A673 (cell line): ENCODE measurements at regions not wholly inside any gene's neighbourhood (a gene's known extent, or its start where the extent isn't known, plus 50 kb on each side); places are given as distances from the start of the nearest gene placed in this dataset.

ENCODE experiments used
- CTCF ChIP-seq: fragments of 300-800, 200-600 bp; sonication (generic); conservative IDR thresholded peaks from 2 replicates; pipeline ENCODE4 v1.5.1; 2017; ENCODE audit warnings: low read depth, mild to moderate bottlenecking, antibody characterized with exemption, low read length, moderate library complexity, mixed read lengths
- EZH2 ChIP-seq: fragments of 200-600 bp; sonication (generic); IDR thresholded peaks from 2 replicates; pipeline ENCODE4 v1.6.1; 2017; ENCODE audit warnings: borderline replicate concordance, low read depth, mild to moderate bottlenecking, mixed read lengths, antibody characterized with exemption, low read length; ENCODE audit not compliant: poor library complexity, severe bottlenecking

GRCh38 chr14:53890611-53891101 lies 66.0 kb downstream of the BMP4 start:
- TF ChIP-seq CTCF (no peak), EZH2 (no peak)
